Activated CD4-positive, alpha-beta T cell treated with anti-CD3 and anti-CD28 coated beads, Interleukin-2, amount 10 ng/mL, durations not matched to agents 7 days and 5 days (primary cell): ENCODE measurements at regions not wholly inside any gene's neighbourhood (a gene's known extent, or its start where the extent isn't known, plus 50 kb on each side); places are given as distances from the start of the nearest gene placed in this dataset.
"Not testable (repeated sequence)": the region's sequence is repeated elsewhere in the genome, so short reads cannot be mapped to it uniquely, and the experiment has no call there.

Experiments
- CTCF ChIA-PET: fragments of 350-600 bp; sonication (Branson Sonifier 250); formaldehyde crosslinking; loops from one replicate; lab custom pipeline; 2021; ENCODE audit warnings: antibody characterized with exemption; lab: Charles Lee
- POLR2A ChIA-PET: fragments of 350-600 bp; sonication (Branson Sonifier 250); formaldehyde crosslinking; loops from one replicate; lab custom pipeline; 2021; ENCODE audit warnings: antibody characterized with exemption; lab: Charles Lee
- DNase-seq: peaks from one replicate; pipeline ENCODE4 v3.0.0-alpha.2; 2020
- H3K27ac Mint-ChIP-seq: one replicate; pipeline ENCODE4 v1.8.0; 2021; ENCODE audit warnings: mild to moderate bottlenecking, moderate library complexity, mixed read lengths
- H3K27me3 Mint-ChIP-seq: one replicate; pipeline ENCODE4 v1.8.0; 2021; ENCODE audit warnings: mixed read lengths
- H3K36me3 Mint-ChIP-seq: one replicate; pipeline ENCODE4 v1.8.0; 2021; ENCODE audit warnings: low read depth, mixed read lengths
- H3K4me1 Mint-ChIP-seq: one replicate; pipeline ENCODE4 v1.8.0; 2021; ENCODE audit warnings: mixed read lengths
- H3K4me3 Mint-ChIP-seq: one replicate; pipeline ENCODE4 v1.8.0; 2021; ENCODE audit warnings: mild to moderate bottlenecking, moderate library complexity, mixed read lengths
- H3K9me3 Mint-ChIP-seq: one replicate; pipeline ENCODE4 v1.8.0; 2021; ENCODE audit warnings: mixed read lengths

DNA sequence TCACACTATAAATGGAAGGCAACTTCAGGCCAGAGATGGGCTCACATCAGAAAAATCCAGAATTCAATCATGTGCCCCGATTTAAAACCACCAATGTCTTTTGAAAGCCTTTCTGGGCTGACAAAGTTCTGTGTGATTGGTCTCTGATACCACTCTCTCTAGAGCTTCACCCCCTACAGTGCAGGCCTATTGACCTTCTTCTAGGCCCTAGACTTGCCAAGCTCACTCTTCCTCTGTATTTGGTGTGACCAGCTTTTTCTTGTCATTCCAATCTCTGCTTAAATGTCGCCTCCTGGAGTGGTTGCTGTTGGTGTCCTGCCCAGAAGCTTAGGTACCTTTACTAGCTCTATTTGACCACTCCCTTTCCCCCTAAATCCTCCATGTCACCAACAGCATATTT, 78.7 kb downstream of the GCNT4 start:
- Mint-ChIP-seq H3K27me3 (no peaks in the 10 kb centered on the region), H3K27ac (no peak overlapping the region), H3K36me3 (peaks cover 4% of the 10 kb centered on the region), H3K4me1 (peaks cover 24% of the 10 kb centered on the region), H3K4me3 (no peak overlapping the region), H3K9me3 (peaks cover 20% of the 10 kb centered on the region)
- CTCF ChIA-PET, result interaction anchor here (1.2 to 1.6 kb wide), 3 partner anchors 14 to 39 kb away, joined by 3 read pairs; no protein-coding TSS in a partner anchor
- POLR2A ChIA-PET, result no interaction called here
- DNase-seq, result no peak

DNA sequence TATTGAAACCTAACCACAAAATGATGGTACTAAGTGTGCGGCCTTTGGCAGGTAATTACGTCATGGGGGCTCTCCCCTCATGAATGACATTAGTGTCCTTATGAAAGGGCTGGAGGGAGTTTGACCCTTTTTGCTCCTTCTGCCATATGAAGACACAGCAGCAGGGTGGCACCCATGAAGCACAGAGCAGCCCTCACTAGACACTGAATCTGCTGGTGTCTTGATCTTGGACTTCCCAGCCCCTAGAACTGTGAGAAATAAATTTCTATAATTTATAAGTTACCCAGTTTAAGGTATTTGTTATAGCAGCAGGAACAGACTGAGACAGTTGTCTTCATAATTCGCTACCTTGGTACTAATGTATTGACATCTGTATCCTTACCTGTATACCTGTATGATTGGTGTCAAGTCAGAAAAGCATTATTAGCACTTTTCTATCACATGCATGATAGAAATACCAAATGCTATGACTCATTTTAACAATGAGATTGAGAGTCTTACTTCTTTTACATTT, 80.4 kb downstream of the GCNT4 start:
- Mint-ChIP-seq H3K27me3 (no peaks in the 10 kb centered on the region), H3K4me1 (peaks cover 19% of the 10 kb centered on the region), H3K27ac (no peak overlapping the region), H3K4me3 (no peak overlapping the region), H3K9me3 (peaks cover 19% of the 10 kb centered on the region), H3K36me3 (peaks cover 4% of the 10 kb centered on the region)
- ChIA-PET POLR2A (no interaction called here), CTCF (no interaction called here)
- DNase-seq, result no peak

DNA sequence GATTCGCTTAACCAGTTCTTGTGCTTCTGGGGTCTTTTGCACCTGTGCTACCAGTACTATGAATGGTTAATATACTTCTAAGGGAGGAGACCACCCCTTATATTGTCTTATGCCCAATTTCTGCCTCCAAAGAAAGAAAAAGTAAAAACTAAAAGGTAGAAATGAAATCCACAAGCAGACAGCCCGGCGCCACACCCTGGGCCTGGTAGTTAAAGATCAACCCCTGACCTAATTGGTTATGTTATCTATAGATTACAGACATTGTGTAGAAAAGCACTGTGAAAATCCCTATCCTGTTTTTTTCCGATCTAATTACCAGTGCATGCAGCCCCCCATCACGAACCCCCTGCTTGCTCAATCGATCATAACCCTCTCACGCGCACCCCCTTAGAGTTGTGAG, 81.5 kb downstream of the GCNT4 start:
- H3K36me3 Mint-ChIP-seq, H3K27ac Mint-ChIP-seq, H3K27me3 Mint-ChIP-seq, DNase-seq, POLR2A ChIA-PET, H3K4me3 Mint-ChIP-seq: not testable (repeated sequence)
- Mint-ChIP-seq H3K9me3 (peaks cover 15% of the 10 kb centered on the region), H3K4me1 (peaks cover 18% of the 10 kb centered on the region)
- CTCF ChIA-PET, result interaction anchor here (0.5 kb wide), 1 partner anchor 40 kb away, joined by 3 read pairs; no protein-coding TSS in a partner anchor

DNA sequence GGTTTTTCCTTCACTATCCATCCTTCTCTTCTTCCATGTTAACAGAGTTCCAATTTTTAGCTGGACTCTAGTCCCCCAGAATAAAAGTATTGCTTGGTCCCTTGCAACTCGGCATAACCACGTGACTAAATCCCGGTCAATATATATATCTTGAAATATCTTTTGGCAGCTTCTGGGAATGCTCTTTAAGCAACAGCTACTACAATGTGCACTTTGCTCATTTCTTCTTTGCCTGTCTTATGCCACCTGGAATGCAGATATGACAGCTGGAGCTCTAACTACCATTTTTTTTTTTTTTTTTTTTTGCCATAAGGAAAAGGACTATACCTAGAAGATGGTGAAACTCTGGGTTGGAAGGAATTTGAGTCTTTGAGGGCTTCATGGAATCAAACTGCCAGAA, 82.6 kb downstream of the GCNT4 start:
- Mint-ChIP-seq H3K27ac (no peak overlapping the region), H3K4me3 (no peak overlapping the region), H3K4me1 (peaks cover 10% of the 10 kb centered on the region), H3K9me3 (peaks cover 9% of the 10 kb centered on the region), H3K36me3 (no peaks in the 10 kb centered on the region), H3K27me3 (peaks cover 3% of the 10 kb centered on the region)
- DNase-seq, result no peak
- POLR2A ChIA-PET, result no interaction called here
- CTCF ChIA-PET, result interaction anchor here (0.6 kb wide), 2 partner anchors 48 to 511 kb away, joined by 3 read pairs; no protein-coding TSS in a partner anchor

DNA sequence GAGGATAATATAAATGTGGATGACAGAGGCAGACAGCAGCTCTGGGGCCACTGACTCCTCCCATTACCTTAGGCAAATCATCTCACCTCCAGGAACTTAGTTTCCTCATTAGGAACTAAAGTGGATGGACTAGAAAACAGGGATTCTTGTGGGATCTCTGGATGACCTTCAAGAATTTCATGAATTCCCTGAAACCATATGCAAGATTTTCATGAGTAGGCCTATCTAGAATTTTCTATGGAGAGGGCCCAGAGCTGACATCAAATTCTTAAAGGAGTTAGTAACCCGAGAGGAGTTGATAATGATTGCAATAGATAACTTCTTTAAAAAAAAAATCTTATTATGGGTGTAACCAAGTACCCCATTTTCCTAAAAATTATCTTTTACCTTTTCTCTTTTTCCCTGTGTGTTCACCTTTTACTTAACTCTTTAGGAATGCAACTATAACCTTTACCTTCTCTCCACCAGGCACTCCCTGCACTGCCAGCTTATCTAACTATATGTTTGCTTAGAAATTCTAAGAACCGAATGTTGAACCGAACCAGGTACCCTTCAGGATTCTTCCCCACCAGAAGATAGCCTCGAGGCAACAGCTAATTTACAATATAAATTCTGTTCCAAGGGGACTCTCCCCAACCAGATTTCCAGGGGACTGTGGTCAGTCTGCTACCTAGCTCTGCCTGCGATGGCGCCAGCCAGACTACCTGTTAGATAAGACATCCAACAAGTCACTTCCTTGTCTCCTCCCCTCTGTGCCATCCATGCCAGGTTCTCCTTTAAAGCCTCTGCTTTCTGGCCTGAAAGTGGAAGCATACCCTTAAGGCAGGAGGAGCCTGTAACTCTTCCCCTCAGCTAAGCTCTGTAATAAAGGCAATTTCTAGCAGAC, 86.0 kb downstream of the GCNT4 start:
- H3K4me3 Mint-ChIP-seq, result no peak overlapping the region
- no peak for DNase-seq
- H3K27me3 Mint-ChIP-seq, result peaks cover 13% of the 10 kb centered on the region
- H3K36me3 Mint-ChIP-seq, result no peaks in the 10 kb centered on the region
- H3K4me1 Mint-ChIP-seq, result no peaks in the 10 kb centered on the region
- POLR2A ChIA-PET, result interaction anchor here (0.9 kb wide), 1 partner anchor 15 kb away, joined by 3 read pairs; no protein-coding TSS in a partner anchor
- no peak overlapping the region for H3K27ac Mint-ChIP-seq
- CTCF ChIA-PET, result no interaction called here
- H3K9me3 Mint-ChIP-seq, result no peaks in the 10 kb centered on the region

DNA sequence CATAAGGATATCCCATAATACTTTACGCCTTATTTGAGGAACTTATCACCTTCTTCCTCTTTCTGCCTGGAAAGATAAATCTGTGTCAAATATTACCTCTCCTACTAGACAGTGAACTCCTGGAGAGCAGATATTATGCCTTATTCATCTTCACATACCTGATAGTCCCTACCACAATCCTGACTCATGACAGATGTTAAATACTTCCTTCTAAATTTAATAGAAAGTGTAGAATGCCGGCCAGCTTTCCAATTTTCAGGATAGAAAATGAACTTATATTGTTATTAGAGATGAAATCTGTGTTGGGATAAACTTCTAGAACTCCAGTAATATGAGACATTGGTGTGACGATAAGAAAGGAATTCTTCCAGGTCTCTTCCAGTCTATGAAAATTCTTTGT, 89.0 kb downstream of the GCNT4 start:
- no peak overlapping the region for H3K27ac Mint-ChIP-seq
- peaks cover 15% of the 10 kb centered on the region for H3K27me3 Mint-ChIP-seq
- H3K36me3 Mint-ChIP-seq, result no peaks in the 10 kb centered on the region
- no peak for DNase-seq
- H3K9me3 Mint-ChIP-seq, result no peaks in the 10 kb centered on the region
- ChIA-PET CTCF (no interaction called here), POLR2A (no interaction called here)
- H3K4me1 Mint-ChIP-seq, result no peaks in the 10 kb centered on the region
- no peak overlapping the region for H3K4me3 Mint-ChIP-seq

DNA sequence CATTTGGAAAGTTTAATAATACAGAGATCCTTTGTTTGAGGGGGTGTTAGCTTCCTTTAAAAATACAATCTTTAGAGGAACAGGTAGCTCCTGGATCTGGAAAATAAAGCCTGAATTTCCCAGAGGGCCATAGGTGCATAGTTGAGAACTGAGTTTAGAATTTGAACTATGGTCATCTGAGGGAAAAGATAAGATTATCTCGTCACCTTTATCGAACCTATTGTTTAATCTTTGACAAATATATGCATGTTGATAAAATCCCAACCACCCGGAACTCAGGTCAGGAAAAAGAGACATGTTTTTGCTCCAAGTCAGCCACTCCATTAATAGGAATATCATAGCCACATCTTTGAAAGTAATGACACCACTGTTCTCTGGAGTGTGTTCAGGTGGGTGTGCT, 91.7 kb upstream of the FAM169A start:
- DNase-seq, result no peak
- peaks cover 7% of the 10 kb centered on the region for H3K27me3 Mint-ChIP-seq
- CTCF ChIA-PET, result no interaction called here
- H3K9me3 Mint-ChIP-seq, result no peaks in the 10 kb centered on the region
- H3K4me3 Mint-ChIP-seq, result no peak overlapping the region
- no peaks in the 10 kb centered on the region for H3K4me1 Mint-ChIP-seq
- POLR2A ChIA-PET, result no interaction called here
- H3K27ac Mint-ChIP-seq, result no peak overlapping the region
- H3K36me3 Mint-ChIP-seq, result no peaks in the 10 kb centered on the region

DNA sequence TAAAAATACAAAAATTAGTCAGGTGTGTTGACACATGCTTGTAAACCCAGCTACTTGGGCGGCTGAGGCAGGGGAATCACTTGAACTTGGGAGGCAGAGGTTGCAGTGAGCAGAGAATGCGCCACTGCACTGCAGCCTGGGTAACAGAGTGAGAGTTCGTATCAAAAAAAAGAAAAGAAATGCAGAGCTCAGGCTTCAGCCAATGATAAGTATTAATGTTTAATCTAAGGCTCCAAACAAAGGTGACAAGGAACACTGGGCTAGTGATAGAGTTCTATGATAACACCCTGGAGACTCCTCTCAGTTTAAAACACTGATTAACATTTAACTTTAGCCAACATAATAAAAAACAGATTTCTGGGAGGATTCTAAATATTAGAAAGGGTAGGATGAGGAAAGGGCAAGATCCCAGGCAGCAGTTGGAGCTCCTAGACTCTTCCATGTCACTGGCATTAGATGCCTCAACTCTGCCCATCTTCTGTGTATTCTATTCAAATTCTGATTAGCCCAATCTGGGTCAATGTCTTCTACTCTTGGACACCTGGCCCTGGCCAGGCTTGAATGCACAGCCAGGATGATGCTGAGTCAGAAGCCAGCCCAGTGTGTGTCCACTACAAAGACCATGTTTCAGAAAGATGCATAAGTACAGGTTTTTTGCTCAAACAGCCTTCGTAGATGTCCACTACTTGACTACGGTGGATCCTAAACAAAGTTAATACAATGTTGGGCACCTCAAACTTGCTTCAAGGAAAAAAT, 91.0 kb upstream of the FAM169A start:
- DNase-seq, result no peak
- no peaks in the 10 kb centered on the region for H3K4me1 Mint-ChIP-seq
- ChIA-PET CTCF (interaction anchor here (1.1 kb wide), 1 partner anchor 22 kb away, joined by 3 read pairs; no protein-coding TSS in a partner anchor), POLR2A (no interaction called here)
- no peaks in the 10 kb centered on the region for H3K36me3 Mint-ChIP-seq
- no peaks in the 10 kb centered on the region for H3K9me3 Mint-ChIP-seq
- no peak overlapping the region for H3K4me3 Mint-ChIP-seq
- H3K27ac Mint-ChIP-seq, result no peak overlapping the region
- H3K27me3 Mint-ChIP-seq, result peaks cover 6% of the 10 kb centered on the region

DNA sequence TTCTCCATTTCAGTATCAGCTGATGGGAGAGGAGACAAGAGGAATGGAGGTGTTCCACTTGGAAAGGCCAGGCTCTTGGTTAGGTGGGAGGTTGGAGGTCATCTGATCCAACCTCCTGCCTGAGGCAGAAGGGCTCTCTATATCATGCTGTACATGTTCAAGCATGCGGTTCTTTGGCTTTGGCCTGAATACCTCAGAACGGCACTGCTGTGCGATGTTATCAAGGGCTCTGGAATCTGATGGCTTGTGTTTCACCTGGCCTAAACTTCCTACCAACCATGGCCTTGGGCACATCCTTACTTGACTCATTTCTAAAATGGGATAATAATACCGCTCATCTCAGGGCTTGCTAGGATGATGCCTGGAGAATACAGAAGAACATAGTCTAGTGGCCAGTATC, 90.1 kb upstream of the FAM169A start:
- Mint-ChIP-seq H3K9me3 (no peaks in the 10 kb centered on the region), H3K27me3 (peaks cover 3% of the 10 kb centered on the region), H3K36me3 (no peaks in the 10 kb centered on the region), H3K4me3 (no peak overlapping the region), H3K27ac (no peak overlapping the region), H3K4me1 (no peaks in the 10 kb centered on the region)
- DNase-seq, result no peak
- CTCF ChIA-PET, result interaction anchor here (1.1 kb wide), 2 partner anchors 21 to 107 kb away, joined by 3 read pairs; no protein-coding TSS in a partner anchor
- POLR2A ChIA-PET, result no interaction called here

DNA sequence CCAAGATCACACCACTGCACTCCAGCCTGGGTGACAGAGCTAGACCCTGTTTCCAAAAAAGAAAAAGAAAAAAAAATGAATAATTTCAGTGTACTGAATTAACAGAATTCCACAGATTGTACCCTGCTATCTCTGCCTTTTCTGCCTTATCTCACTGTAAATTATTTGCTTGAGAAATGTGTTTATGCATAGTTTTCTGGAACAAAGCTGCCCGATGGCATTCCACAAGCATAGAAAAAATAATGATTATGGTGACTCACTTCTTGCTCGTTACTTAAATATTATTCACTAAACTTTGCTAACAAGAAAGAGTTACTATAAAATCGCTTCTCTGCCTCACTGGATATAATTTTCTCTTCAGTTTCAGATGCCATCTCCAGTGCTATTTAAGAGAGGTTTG, 88.7 kb upstream of the FAM169A start:
- ChIA-PET CTCF (interaction anchor here (0.6 kb wide), 2 partner anchors 44 to 83 kb away, joined by 3 to 4 read pairs; no protein-coding TSS in a partner anchor), POLR2A (no interaction called here)
- DNase-seq, result no peak
- Mint-ChIP-seq H3K9me3 (peaks cover 3% of the 10 kb centered on the region), H3K36me3 (no peaks in the 10 kb centered on the region), H3K4me1 (no peaks in the 10 kb centered on the region), H3K4me3 (no peak overlapping the region), H3K27me3 (peaks cover 12% of the 10 kb centered on the region), H3K27ac (no peak overlapping the region)

DNA sequence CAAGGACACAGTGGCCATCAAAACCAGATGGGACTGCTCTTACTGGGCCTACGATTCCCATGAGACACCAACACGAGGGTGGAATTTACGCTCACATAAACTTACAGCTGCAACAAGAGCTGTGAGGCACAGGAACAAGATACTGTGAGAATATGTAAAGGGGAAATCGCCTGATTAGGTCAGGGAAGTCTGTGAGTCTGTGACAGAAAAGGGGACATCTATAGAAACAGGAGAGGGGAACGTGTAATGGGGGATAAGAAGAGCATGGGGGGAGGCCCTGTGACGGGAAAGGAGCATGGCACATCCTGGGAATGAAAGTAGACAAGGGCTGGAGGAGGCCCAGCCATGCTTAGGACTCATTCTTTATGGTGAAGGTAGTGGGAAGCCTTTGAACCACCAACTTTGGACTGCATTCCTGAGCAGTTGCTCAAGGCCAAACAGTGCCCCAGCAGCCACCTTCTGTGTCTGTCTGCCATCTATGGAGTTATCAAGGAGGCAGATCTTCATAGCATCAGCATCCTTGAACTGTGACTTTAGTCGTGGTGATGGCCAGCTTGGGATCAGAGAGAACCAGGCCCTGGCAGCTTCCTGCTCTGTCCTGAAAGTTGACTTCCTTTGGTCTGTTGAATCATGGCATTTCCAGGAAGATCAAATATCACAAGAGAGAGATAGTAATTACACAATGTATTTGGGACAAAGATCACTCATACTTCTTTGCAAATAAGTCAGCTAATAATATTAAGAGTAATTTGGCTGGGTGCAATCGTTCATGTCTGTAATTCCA, 87.9 kb upstream of the FAM169A start:
- peaks cover 12% of the 10 kb centered on the region for H3K27me3 Mint-ChIP-seq
- no peak for DNase-seq
- ChIA-PET POLR2A (no interaction called here), CTCF (interaction anchor here (0.6 kb wide), 2 partner anchors 45 to 84 kb away, joined by 3 to 4 read pairs; no protein-coding TSS in a partner anchor)
- no peak overlapping the region for H3K4me3 Mint-ChIP-seq
- H3K27ac Mint-ChIP-seq, result no peak overlapping the region
- H3K9me3 Mint-ChIP-seq, result peaks cover 3% of the 10 kb centered on the region
- no peaks in the 10 kb centered on the region for H3K36me3 Mint-ChIP-seq
- H3K4me1 Mint-ChIP-seq, result no peaks in the 10 kb centered on the region

DNA sequence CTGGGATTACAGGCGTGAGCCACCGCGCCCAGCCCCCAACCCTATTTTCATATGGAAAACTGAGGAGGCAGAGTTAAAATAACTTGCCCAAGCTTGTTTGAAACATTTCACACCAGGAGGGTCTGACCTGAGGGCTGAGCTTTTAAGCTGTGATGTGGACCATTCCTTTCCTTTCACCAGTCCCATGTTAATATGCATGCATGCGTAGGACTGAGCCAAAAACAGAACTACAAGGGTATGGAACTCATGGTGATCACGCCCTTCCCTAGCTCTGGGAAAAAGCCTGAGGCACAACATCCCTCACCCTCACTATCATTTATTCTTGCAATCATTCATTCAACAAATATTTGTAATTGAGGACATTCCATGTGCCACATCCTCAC, 87.4 kb upstream of the FAM169A start:
- ChIA-PET CTCF (interaction anchor here (0.9 to 1.0 kb wide), 2 partner anchors 11 to 21 kb away, joined by 3 read pairs; no protein-coding TSS in a partner anchor), POLR2A (no interaction called here)
- Mint-ChIP-seq H3K4me1 (no peaks in the 10 kb centered on the region), H3K9me3 (peaks cover 3% of the 10 kb centered on the region), H3K27ac (no peak overlapping the region), H3K4me3 (no peak overlapping the region), H3K36me3 (no peaks in the 10 kb centered on the region), H3K27me3 (peaks cover 12% of the 10 kb centered on the region)
- DNase-seq, result no peak
